ENCODE measurements at regions not wholly inside any gene's neighbourhood (a gene's known extent, or its start where the extent isn't known, plus 50 kb on each side); places are given as distances from the start of the nearest gene placed in this dataset.
"Not testable (repeated sequence)": the region's sequence is repeated elsewhere in the genome, so short reads cannot be mapped to it uniquely, and the experiment has no call there.

DNA sequence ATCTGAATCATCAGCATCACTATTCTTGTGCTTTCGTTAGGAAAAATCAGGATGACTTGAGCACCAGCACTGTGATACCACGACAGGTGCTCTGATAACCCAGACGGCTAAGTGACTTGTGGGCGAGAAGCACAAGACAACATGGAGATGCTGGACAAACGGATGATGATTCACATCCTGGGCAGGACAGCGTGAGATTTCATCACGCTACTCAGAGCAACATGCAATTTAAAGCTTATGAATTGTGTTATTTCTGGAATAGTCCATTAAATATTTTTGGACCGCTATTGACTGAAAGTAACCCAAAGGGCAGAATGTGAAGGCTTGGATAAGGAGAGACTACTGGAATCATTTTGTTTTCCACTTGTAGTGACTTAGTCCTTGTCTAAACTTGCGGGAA is 114.8 kb upstream of the DAPK1 start:
- no peaks in the 10 kb centered on the region for H3K9me3 ChIP-seq
- no peak for DNase-seq
- no peak overlapping the region for H3K9ac ChIP-seq (ENCODE audit: low read depth in 2 of 2, low read length in 2 of 2)
- intact Hi-C loops (cut with DNase I), result no loop called here
- no peaks in the 10 kb centered on the region for H3K27me3 ChIP-seq
- H3K36me3 ChIP-seq, result no peaks in the 10 kb centered on the region
- no peak for TF ChIP-seq CTCF (IDR thresholded peaks at IDR 0.05)
- no peak overlapping the region for H3K4me3 ChIP-seq
- H3K4me1 ChIP-seq, result no peaks in the 10 kb centered on the region
- no peak overlapping the region for H3K27ac ChIP-seq

- TF ChIP-seq CTCF (IDR thresholded peaks at IDR 0.05), result no peak
- Histone ChIP-seq H3K9ac (ENCODE audit: low read depth in 2 of 2, low read length in 2 of 2) (no peak overlapping the region), H3K9me3 (no peaks in the 10 kb centered on the region), H3K36me3 (no peaks in the 10 kb centered on the region), H3K27ac (no peak overlapping the region), H3K4me1 (no peaks in the 10 kb centered on the region), H3K27me3 (no peaks in the 10 kb centered on the region), H3K4me3 (no peak overlapping the region)
- intact Hi-C loops (cut with DNase I), result no loop called here
- DNase-seq, result no peak
These were observed 114.1 kb upstream of the DAPK1 start for GRCh38 chr9:87383344-87384150.

GRCh38 chr9:87386490-87387025 is 111.1 kb upstream of the DAPK1 start:
- Histone ChIP-seq H3K27ac (no peak overlapping the region), H3K36me3 (no peaks in the 10 kb centered on the region), H3K9me3 (no peaks in the 10 kb centered on the region), H3K27me3 (no peaks in the 10 kb centered on the region), H3K4me3 (no peak overlapping the region), H3K9ac (ENCODE audit: low read depth in 2 of 2, low read length in 2 of 2) (no peak overlapping the region), H3K4me1 (no peaks in the 10 kb centered on the region)
- no peak for TF ChIP-seq CTCF (IDR thresholded peaks at IDR 0.05)
- intact Hi-C loops (cut with DNase I), result no loop called here
- no peak for DNase-seq

GRCh38 chr9:87387351-87388011 is 110.2 kb upstream of the DAPK1 start:
- Histone ChIP-seq H3K27ac (no peak overlapping the region), H3K4me3 (no peak overlapping the region), H3K36me3 (no peaks in the 10 kb centered on the region), H3K9me3 (no peaks in the 10 kb centered on the region), H3K9ac (ENCODE audit: low read depth in 2 of 2, low read length in 2 of 2) (no peak overlapping the region), H3K27me3 (no peaks in the 10 kb centered on the region), H3K4me1 (no peaks in the 10 kb centered on the region)
- TF ChIP-seq CTCF (IDR thresholded peaks at IDR 0.05), result no peak
- intact Hi-C loops (cut with DNase I), result no loop called here
- no peak for DNase-seq

- H3K27ac ChIP-seq; H3K27me3 ChIP-seq; DNase-seq; H3K36me3 ChIP-seq; intact Hi-C loops (cut with DNase I); H3K9me3 ChIP-seq; H3K4me3 ChIP-seq; H3K9ac ChIP-seq (ENCODE audit: low read depth in 2 of 2, low read length in 2 of 2); H3K4me1 ChIP-seq: not testable (repeated sequence)
These were observed 109.0 kb upstream of the DAPK1 start for GRCh38 chr9:87388708-87389107.

DNA sequence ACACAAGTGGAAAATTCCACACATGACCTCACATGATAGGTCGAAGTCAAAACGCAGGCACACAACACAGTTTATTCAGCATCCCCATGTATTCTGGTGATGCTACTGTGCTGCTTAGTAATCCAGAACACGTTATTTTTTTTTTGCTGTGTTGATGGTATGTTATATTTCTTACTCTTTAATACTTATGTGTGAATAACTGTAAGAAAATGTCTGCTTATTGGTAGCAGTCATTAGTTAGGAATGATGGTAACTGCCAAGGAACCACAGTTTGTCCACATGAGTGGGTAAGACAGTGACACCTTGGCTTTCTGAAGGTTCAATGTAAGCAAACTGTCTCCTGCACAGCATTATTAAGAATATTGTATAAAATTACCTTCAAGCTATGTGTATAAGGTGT is 107.7 kb upstream of the DAPK1 start:
- intact Hi-C loops (cut with DNase I), result no loop called here
- H3K9me3 ChIP-seq, result no peaks in the 10 kb centered on the region
- no peaks in the 10 kb centered on the region for H3K27me3 ChIP-seq
- H3K9ac ChIP-seq (ENCODE audit: low read depth in 2 of 2, low read length in 2 of 2), result no peak overlapping the region
- no peak overlapping the region for H3K27ac ChIP-seq
- no peak overlapping the region for H3K4me3 ChIP-seq
- TF ChIP-seq CTCF (IDR thresholded peaks at IDR 0.05), result no peak
- no peaks in the 10 kb centered on the region for H3K36me3 ChIP-seq
- DNase-seq, result no peak
- H3K4me1 ChIP-seq, result no peaks in the 10 kb centered on the region
